HG03378 (cell line): ENCODE measurements at regions not wholly inside any gene's neighbourhood (a gene's known extent, or its start where the extent isn't known, plus 50 kb on each side); places are given as distances from the start of the nearest gene placed in this dataset.
"Not testable (repeated sequence)": the region's sequence is repeated elsewhere in the genome, so short reads cannot be mapped to it uniquely, and the experiment has no call there.

Source experiments
- ATAC-seq: cut with Tn5 transposase; IDR thresholded peaks from one replicate; pipeline ENCODE4 v1.9.1; 2021; ENCODE audit warnings: mild to moderate bottlenecking, moderate library complexity; ENCODE audit not compliant: unreplicated experiment

- peak; percentile 76 for ATAC-seq
These were observed 444.1 kb downstream of the PLPP3 start for GRCh38 chr1:56135069-56135863.

- peak; percentile 59 for ATAC-seq
These were observed 445.6 kb downstream of the PLPP3 start for GRCh38 chr1:56133522-56134472.

DNA sequence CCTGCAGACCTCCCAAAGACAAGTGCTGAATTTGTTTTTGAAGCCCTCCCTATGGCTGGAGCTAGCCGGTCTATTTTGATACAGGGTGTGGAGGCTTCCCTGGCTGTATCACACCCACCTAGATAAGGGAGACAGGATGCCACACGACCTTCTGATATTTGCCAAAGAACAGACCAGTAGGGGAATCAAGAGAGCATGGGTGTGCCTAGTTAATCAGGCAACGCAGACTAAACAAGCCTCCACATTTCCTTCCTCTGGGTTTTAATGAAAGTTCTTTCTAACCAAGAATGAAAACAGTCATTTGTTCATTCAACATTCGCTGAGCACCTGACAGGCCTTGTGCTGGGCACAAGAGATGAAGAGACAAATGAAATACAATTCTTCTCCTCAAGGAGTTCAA lies 446.8 kb downstream of the PLPP3 start:
- no peak for ATAC-seq

DNA sequence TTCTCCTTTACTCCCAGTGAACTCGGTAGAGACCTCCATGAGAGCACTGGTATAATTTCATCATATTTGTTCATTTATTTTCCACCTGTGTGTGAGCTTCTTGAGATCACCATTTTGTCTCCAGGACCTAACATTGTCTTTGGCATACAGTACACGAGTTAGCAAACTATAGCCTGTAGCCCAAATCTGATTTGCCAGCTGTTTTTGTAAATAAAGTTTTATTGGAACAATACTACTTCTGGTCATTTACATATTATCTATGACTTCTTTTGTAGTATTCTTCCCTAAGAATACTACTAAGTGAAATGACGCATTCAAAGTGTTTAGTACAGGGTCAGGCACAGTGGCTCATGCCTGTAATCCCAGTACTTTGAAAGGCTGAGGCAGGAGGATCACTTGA lies 449.5 kb downstream of the PLPP3 start:
- ATAC-seq, result no peak

DNA sequence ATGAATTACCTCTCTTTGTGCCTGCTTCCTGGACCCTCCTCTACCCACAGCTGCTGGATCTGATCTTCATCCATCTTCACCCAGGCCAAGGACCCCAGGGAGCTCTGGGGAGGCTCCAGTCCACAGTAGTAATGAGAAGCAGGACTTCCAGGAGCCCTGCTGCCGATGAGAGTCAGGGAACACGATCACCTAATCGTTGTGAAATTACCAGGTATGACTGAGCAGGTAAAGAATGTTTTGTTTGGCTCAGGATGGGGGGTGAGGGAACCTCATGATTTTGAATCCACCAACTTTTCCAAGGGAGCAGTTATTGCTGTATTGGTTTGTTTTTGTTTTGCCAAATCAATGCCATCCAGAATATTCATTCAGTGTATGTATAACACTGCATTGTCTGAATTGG lies 454.0 kb downstream of the PLPP3 start:
- no peak for ATAC-seq

GRCh38 chr1:56123826-56124225 lies 455.5 kb downstream of the PLPP3 start:
- no peak for ATAC-seq

- ATAC-seq, result no peak
These were observed 455.9 kb downstream of the PLPP3 start for GRCh38 chr1:56123421-56123820.

- no peak for ATAC-seq
These were observed 459.3 kb downstream of the PLPP3 start for GRCh38 chr1:56120021-56120420.

- ATAC-seq, result not testable (repeated sequence)
These were observed 460.7 kb downstream of the PLPP3 start for GRCh38 chr1:56118676-56119075.

DNA sequence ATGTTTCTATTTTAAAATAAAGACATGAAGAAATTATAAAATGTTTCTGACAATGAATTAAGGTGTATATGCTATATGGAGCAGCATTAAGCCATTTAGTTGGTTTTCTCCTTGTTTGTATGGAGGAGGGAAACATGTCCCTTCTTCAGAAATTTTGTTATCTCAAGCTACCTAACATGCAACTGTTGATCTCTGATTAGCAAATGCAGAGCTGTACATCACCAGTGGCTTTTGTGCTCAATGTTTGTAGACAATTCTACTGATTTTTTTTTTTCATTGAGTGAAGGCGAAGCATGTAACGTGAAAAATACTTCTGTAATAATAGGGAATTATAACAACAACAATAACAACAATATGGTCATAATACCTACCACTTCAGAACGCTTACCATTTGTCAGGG lies 463.7 kb downstream of the PLPP3 start:
- ATAC-seq, result no peak

- no peak for ATAC-seq
These were observed 465.7 kb downstream of the PLPP3 start for GRCh38 chr1:56113679-56114078.

GRCh38 chr1:56107275-56107638 lies 472.1 kb downstream of the PLPP3 start:
- ATAC-seq, result no peak

DNA sequence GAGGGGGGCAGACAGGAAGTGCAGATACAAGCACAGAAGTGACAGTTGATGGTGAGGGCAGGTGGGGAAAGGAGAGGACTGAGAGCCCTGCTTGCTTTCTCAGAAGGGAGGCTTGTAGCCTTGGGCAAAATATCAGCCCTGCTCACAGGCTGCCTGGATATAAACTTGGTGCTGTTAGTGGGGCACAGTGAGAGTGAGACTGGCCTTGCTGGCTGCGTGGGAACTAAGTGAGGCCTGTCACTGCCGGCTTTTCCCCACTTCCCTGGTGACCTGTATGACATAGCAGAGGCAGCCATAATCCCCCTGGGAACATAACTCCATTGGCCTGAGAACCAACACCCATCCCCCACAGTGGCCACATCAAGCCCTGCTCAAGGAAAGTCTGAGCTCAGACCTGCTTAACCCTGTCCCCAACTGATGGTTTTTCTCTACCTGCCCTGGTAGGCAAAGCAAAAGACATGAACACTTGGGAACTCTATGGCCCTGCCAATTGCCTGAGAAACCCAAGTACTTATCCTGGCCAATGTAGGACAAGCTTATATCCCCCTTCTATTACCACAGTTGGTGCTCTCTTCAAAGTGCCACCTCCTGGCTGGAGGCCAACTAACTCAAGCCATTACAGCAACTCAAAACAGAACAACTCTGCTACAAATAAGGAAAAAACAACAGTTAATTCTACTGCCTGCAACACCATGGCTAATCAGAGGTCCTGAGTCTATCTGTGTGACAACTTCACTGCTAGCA lies 472.7 kb downstream of the PLPP3 start:
- no peak for ATAC-seq

- no peak for ATAC-seq
These were observed 474.0 kb downstream of the PLPP3 start for GRCh38 chr1:56105397-56105796.

DNA sequence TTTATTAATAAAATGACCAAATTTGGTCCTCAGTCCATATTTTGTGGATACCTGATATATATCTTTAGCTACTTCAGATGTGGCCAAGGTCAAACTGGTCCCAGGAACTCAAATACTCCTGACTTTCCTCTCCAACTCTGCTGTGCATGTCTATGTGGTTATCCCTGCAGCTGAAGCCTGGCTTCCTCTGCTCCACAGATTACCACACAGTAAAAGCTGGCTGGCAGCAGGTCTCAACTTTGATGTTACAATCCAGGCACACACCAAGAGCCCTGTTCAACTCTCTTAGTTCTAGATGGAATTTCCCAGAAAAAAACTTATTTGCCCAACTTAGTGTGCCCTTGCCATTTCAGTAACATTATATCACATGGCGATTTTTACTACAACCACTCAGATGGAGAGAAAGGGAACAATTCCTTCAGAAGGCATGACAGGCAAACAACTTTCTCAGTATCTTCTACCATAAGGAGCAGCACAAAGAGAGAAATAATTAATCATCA lies 479.5 kb downstream of the PLPP3 start:
- no peak for ATAC-seq

- ATAC-seq, result no peak
These were observed 480.4 kb downstream of the PLPP3 start for GRCh38 chr1:56098946-56099345.

- no peak for ATAC-seq
These were observed 481.6 kb downstream of the PLPP3 start for GRCh38 chr1:56097713-56098112.

DNA sequence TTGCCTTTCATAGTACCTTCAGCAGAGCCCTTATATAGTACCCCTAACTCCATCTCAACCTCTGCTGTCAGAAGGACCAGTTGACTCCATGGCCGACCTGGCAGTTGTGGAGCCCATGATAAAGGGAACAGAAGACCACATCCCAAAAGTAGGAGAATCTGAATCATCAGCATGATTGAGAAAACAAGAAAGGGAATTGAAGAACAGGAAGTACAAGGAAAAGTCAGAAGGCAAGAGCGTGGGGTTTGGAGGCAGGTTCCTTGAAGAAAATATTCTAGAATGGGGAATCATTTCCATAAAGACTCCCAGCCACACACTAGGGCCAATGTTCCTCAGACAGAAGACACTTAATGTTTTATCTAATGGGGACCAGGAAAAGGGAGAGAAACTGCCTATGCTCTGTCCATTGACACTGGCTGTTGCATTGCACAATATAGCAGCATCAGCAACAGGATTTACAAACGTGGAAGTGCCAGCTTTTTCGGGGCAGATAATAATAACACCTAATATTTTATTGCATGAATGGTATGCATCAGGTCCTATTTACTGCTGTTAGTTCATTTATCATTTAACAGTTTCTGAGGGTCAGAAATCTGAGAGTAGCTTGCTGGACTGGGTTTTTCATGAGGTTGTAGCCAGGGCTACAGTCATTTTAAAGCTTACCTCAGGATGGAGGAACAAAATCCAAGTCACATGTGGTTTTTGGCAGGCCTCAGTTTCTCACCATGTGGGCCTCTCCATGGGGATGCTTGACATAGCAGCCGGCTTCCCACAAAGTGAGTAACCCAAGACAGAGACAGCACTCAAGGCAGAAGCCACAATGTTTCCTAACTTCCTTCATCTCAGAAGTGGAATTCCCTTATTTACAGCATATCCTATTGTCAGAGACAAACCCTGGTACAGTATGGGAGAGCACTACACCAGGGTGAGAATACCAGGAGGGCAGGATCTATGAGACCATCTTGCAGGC lies 483.4 kb downstream of the PLPP3 start:
- ATAC-seq, result no peak

- ATAC-seq, result no peak
These were observed 485.2 kb downstream of the PLPP3 start for GRCh38 chr1:56094168-56094567.
